ENCODE measurements at regions not wholly inside any gene's neighbourhood (a gene's known extent, or its start where the extent isn't known, plus 50 kb on each side); places are given as distances from the start of the nearest gene placed in this dataset.

DNA sequence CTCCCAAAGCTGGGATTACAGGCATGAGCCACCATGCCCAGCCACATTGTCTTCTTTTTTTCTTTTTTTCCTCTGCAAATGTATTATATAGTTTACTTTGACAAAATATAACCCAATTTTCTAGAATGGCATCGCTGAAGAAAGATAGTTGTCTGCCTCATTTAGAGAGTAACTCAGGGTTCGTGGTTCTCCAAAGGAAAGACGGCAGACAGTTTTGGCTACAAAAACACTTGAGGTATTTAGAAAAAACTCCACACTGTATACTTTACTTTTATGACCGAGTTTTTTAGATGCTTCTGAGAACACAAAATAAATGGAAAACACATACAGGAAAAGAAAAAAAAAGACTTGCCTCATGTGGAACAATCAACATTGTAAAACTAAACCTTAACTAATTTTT, 369.1 kb upstream of the ATP2B1 start:
- H3K9ac ChIP-seq (ENCODE audit: low read length) = no peak overlapping the region
- no peaks in the 10 kb centered on the region for H3K36me3 ChIP-seq (ENCODE audit: insufficient read depth, low read length)
- no peaks in the 10 kb centered on the region for H3K9me3 ChIP-seq (ENCODE audit: insufficient read depth, low read depth, low read length)
- H4K20me1 ChIP-seq (ENCODE audit: insufficient read depth, low read length) = no peaks in the 10 kb centered on the region
- H3K4me1 ChIP-seq (ENCODE audit: insufficient read depth, low read length) = no peaks in the 10 kb centered on the region
- H3K27me3 ChIP-seq (ENCODE audit: insufficient read depth, low read length) = no peaks in the 10 kb centered on the region
- no peak overlapping the region for H3K4me3 ChIP-seq (ENCODE audit: insufficient read depth, low read depth, low read length)
- no peak for TF ChIP-seq CTCF (IDR thresholded peaks at IDR 0.05; ENCODE audit: insufficient read depth, low read depth, low read length)
- no peak for TF ChIP-seq EZH2 (IDR thresholded peaks at IDR 0.05; ENCODE audit: insufficient read depth, low read length)
- H3K27ac ChIP-seq (ENCODE audit: low read depth, low read length) = no peak overlapping the region
- H3K27ac Mint-ChIP-seq (ENCODE audit: unreplicated experiment) = no peak overlapping the region
- H3K4me1 Mint-ChIP-seq (ENCODE audit: low read depth, unreplicated experiment) = peaks cover 2% of the 10 kb centered on the region
- H3K79me2 ChIP-seq (ENCODE audit: insufficient read depth, low read length) = no peaks in the 10 kb centered on the region
- peaks cover 5% of the 10 kb centered on the region for H3K9me3 Mint-ChIP-seq (ENCODE audit: unreplicated experiment)
- FAIRE-seq (no peak), DNase-seq (ENCODE audit: low read depth) (no peak)
- no peak overlapping the region for H3K4me3 Mint-ChIP-seq (ENCODE audit: unreplicated experiment)
- H3K4me2 ChIP-seq (ENCODE audit: low read length) = no peak overlapping the region
- H2AFZ ChIP-seq (ENCODE audit: low read depth, low read length) = no peak overlapping the region
- H3K27me3 Mint-ChIP-seq (ENCODE audit: low read depth, unreplicated experiment) = peaks cover 3% of the 10 kb centered on the region
- no peaks in the 10 kb centered on the region for H3K36me3 Mint-ChIP-seq (ENCODE audit: low read depth, unreplicated experiment)

DNA sequence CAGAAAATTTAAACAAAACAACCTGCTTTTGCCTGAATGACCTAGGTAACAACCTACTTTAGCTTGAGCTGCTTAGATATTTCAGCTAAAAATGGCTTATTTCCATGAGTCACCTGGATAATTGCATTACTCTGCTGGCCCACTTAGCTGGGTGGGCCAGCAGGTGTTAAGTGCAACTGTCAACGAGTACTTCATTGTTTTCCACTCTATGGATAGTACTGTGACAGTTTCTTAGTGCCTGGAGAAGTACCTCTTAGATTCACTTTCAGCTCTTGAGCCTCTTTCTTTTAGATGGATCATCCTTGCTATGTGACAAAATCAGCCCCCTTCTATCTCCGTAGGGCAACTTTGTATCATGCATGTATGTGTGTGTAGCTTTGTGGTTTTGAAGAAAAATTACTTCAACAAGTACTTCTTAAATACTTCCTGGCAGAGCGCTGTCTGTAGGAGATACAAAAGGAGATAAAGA, 368.2 kb upstream of the ATP2B1 start:
- Histone ChIP-seq H3K4me1 (ENCODE audit: insufficient read depth, low read length) (no peaks in the 10 kb centered on the region), H3K36me3 (ENCODE audit: insufficient read depth, low read length) (no peaks in the 10 kb centered on the region), H2AFZ (ENCODE audit: low read depth, low read length) (no peak overlapping the region), H3K4me3 (ENCODE audit: insufficient read depth, low read depth, low read length) (no peak overlapping the region), H3K4me2 (ENCODE audit: low read length) (no peak overlapping the region), H4K20me1 (ENCODE audit: insufficient read depth, low read length) (no peaks in the 10 kb centered on the region), H3K9me3 (ENCODE audit: insufficient read depth, low read depth, low read length) (no peaks in the 10 kb centered on the region), H3K27ac (ENCODE audit: low read depth, low read length) (no peak overlapping the region), H3K9ac (ENCODE audit: low read length) (no peak overlapping the region), H3K27me3 (ENCODE audit: insufficient read depth, low read length) (no peaks in the 10 kb centered on the region), H3K79me2 (ENCODE audit: insufficient read depth, low read length) (no peaks in the 10 kb centered on the region)
- DNase-seq (ENCODE audit: low read depth) = no peak
- Mint-ChIP-seq H3K9me3 (ENCODE audit: unreplicated experiment) (peaks cover 5% of the 10 kb centered on the region), H3K27ac (ENCODE audit: unreplicated experiment) (no peak overlapping the region), H3K27me3 (ENCODE audit: low read depth, unreplicated experiment) (peaks cover 3% of the 10 kb centered on the region), H3K36me3 (ENCODE audit: low read depth, unreplicated experiment) (no peaks in the 10 kb centered on the region), H3K4me1 (ENCODE audit: low read depth, unreplicated experiment) (peaks cover 2% of the 10 kb centered on the region), H3K4me3 (ENCODE audit: unreplicated experiment) (no peak overlapping the region)
- no peak for TF ChIP-seq CTCF (IDR thresholded peaks at IDR 0.05; ENCODE audit: insufficient read depth, low read depth, low read length)
- TF ChIP-seq EZH2 (IDR thresholded peaks at IDR 0.05; ENCODE audit: insufficient read depth, low read length) = no peak
- no peak for FAIRE-seq

DNA sequence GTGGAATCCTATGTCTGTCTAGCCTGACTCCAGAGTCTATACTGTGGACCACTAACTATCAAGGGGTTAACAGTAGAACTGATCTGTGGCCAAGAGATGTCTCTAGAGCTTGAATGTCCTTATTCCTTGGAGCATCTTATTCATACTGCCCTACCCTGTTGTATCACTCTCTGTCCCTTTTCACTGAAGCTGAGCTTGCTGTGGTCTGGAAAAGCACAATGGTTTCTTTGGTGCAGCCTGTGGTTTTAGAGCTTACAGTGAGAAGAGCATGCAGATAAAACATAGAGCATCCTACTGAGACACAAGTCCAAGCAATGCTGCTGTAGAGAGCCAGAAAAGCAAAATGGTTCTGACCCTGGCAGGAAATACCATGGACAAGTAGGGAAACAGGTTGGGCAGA, 367.0 kb upstream of the ATP2B1 start:
- H3K9me3 Mint-ChIP-seq (ENCODE audit: unreplicated experiment) = peaks cover 7% of the 10 kb centered on the region
- Histone ChIP-seq H3K4me1 (ENCODE audit: insufficient read depth, low read length) (no peaks in the 10 kb centered on the region), H3K4me2 (ENCODE audit: low read length) (no peak overlapping the region), H3K36me3 (ENCODE audit: insufficient read depth, low read length) (no peaks in the 10 kb centered on the region), H3K9ac (ENCODE audit: low read length) (no peak overlapping the region), H3K4me3 (ENCODE audit: insufficient read depth, low read depth, low read length) (no peak overlapping the region), H3K27ac (ENCODE audit: low read depth, low read length) (no peak overlapping the region), H4K20me1 (ENCODE audit: insufficient read depth, low read length) (no peaks in the 10 kb centered on the region), H2AFZ (ENCODE audit: low read depth, low read length) (no peak overlapping the region), H3K9me3 (ENCODE audit: insufficient read depth, low read depth, low read length) (no peaks in the 10 kb centered on the region), H3K79me2 (ENCODE audit: insufficient read depth, low read length) (no peaks in the 10 kb centered on the region), H3K27me3 (ENCODE audit: insufficient read depth, low read length) (no peaks in the 10 kb centered on the region)
- no peaks in the 10 kb centered on the region for H3K36me3 Mint-ChIP-seq (ENCODE audit: low read depth, unreplicated experiment)
- H3K27ac Mint-ChIP-seq (ENCODE audit: unreplicated experiment) = no peak overlapping the region
- no peak overlapping the region for H3K4me3 Mint-ChIP-seq (ENCODE audit: unreplicated experiment)
- no peak for FAIRE-seq
- TF ChIP-seq EZH2 (IDR thresholded peaks at IDR 0.05; ENCODE audit: insufficient read depth, low read length) (no peak), CTCF (IDR thresholded peaks at IDR 0.05; ENCODE audit: insufficient read depth, low read depth, low read length) (no peak)
- peaks cover 2% of the 10 kb centered on the region for H3K4me1 Mint-ChIP-seq (ENCODE audit: low read depth, unreplicated experiment)
- peaks cover 3% of the 10 kb centered on the region for H3K27me3 Mint-ChIP-seq (ENCODE audit: low read depth, unreplicated experiment)
- no peak for DNase-seq (ENCODE audit: low read depth)
